ENCODE measurements at regions not wholly inside any gene's neighbourhood (a gene's known extent, or its start where the extent isn't known, plus 50 kb on each side); places are given as distances from the start of the nearest gene placed in this dataset.
"Not testable (repeated sequence)": the region's sequence is repeated elsewhere in the genome, so short reads cannot be mapped to it uniquely, and the experiment has no call there.

- Histone ChIP-seq H3K27ac (ENCODE audit: low read depth in 1 of 2, low read length in 2 of 2) (no peak overlapping the region), H3K4me1 (ENCODE audit: control insufficient read depth in 4 of 4, insufficient read depth in 4 of 4, low read length in 3 of 4) (no peaks in the 10 kb centered on the region), H3K9me3 (ENCODE audit: control insufficient read depth in 4 of 4, low read length in 3 of 4) (peaks cover 0 to 3% (median 0%) of the 10 kb centered on the region in 4 donors), H3K9ac (ENCODE audit: low read depth in 1 of 2, low read length in 2 of 2) (no peak overlapping the region), H3K4me3 (ENCODE audit: low read depth in 1 of 3, low read length in 3 of 3) (no peak overlapping the region), H3K36me3 (ENCODE audit: control insufficient read depth in 4 of 4, insufficient read depth in 3 of 4, low read depth in 1 of 4, low read length in 3 of 4) (no peaks in the 10 kb centered on the region), H3K27me3 (ENCODE audit: control insufficient read depth in 4 of 4, insufficient read depth in 4 of 4, low read length in 3 of 4) (peaks cover 0 to 5% (median 1%) of the 10 kb centered on the region in 4 donors)
- 76% methylated on average over 1 of the region's 1 CpG for WGBS
- no peak for DNase-seq (ENCODE audit: low spot score)
- TF ChIP-seq MAX (IDR thresholded peaks at IDR 0.05) (no peak), FOXA2 (IDR thresholded peaks at IDR 0.05) (no peak), NR2F2 (IDR thresholded peaks at IDR 0.05) (no peak), RAD21 (IDR thresholded peaks at IDR 0.05) (no peak), EGR1 (IDR thresholded peaks at IDR 0.05; ENCODE audit: low read depth in 2 of 2) (no peak), SP1 (IDR thresholded peaks at IDR 0.05) (no peak), GABPA (IDR thresholded peaks at IDR 0.05 in 1 of 2, conservative IDR thresholded peaks at IDR 0.05 in 1 of 2) (no peak)
Measured at GRCh38 chr9:115556432-115556831, 438.5 kb upstream of the TNC start.

GRCh38 chr9:115575147-115575546, 457.2 kb upstream of the TNC start:
- H3K36me3 ChIP-seq (ENCODE audit: control insufficient read depth in 4 of 4, insufficient read depth in 3 of 4, low read depth in 1 of 4, low read length in 3 of 4), result no peaks in the 10 kb centered on the region
- H3K27ac ChIP-seq (ENCODE audit: low read depth in 1 of 2, low read length in 2 of 2), result no peak overlapping the region
- no peak for TF ChIP-seq FOXA2 (IDR thresholded peaks at IDR 0.05)
- TF ChIP-seq RXRA (IDR thresholded peaks at IDR 0.05), result no peak
- TF ChIP-seq RAD21 (IDR thresholded peaks at IDR 0.05), result no peak
- no peak for TF ChIP-seq CTCF (IDR thresholded peaks at IDR 0.05; ENCODE audit: low read depth, low read length, missing input control)
- TF ChIP-seq HNF4G (IDR thresholded peaks at IDR 0.05), result no peak
- no peak for TF ChIP-seq NR2F2 (IDR thresholded peaks at IDR 0.05)
- no peak for TF ChIP-seq HNF4A (conservative IDR thresholded peaks at IDR 0.05)
- TF ChIP-seq SP1 (IDR thresholded peaks at IDR 0.05), result no peak
- no peak for TF ChIP-seq FOXA1 (IDR thresholded peaks at IDR 0.05)
- no peak for TF ChIP-seq ZBTB33 (IDR thresholded peaks at IDR 0.05)
- no peak for TF ChIP-seq EGR1 (IDR thresholded peaks at IDR 0.05; ENCODE audit: low read depth in 2 of 2)
- TF ChIP-seq JUND (IDR thresholded peaks at IDR 0.05), result no peak
- no peak for TF ChIP-seq YY1 (IDR thresholded peaks at IDR 0.05)
- no peak for TF ChIP-seq GABPA (IDR thresholded peaks at IDR 0.05 in 1 of 2, conservative IDR thresholded peaks at IDR 0.05 in 1 of 2)
- TF ChIP-seq MAX (IDR thresholded peaks at IDR 0.05), result no peak
- no peak for TF ChIP-seq TAF1 (conservative IDR thresholded peaks at IDR 0.05)
- no peak for TF ChIP-seq REST (IDR thresholded peaks at IDR 0.05)
- WGBS, result 60% methylated on average over 1 of the region's 1 CpG
- H3K9me3 ChIP-seq (ENCODE audit: control insufficient read depth in 4 of 4, low read length in 3 of 4), result no peaks in the 10 kb centered on the region
- H3K27me3 ChIP-seq (ENCODE audit: control insufficient read depth in 4 of 4, insufficient read depth in 4 of 4, low read length in 3 of 4), result no peaks in the 10 kb centered on the region
- no peaks in the 10 kb centered on the region for H3K4me1 ChIP-seq (ENCODE audit: control insufficient read depth in 4 of 4, insufficient read depth in 4 of 4, low read length in 3 of 4)
- H3K4me3 ChIP-seq (ENCODE audit: low read depth in 1 of 3, low read length in 3 of 3), result no peak overlapping the region
- H3K9ac ChIP-seq (ENCODE audit: low read depth in 1 of 2, low read length in 2 of 2), result no peak overlapping the region
- no peak for DNase-seq (ENCODE audit: low spot score)

GRCh38 chr9:115585458-115585857, 467.5 kb upstream of the TNC start:
- 85% methylated on average over 5 of the region's 5 CpGs for WGBS

More at GRCh38 chr9:115585458-115585857, 467.5 kb upstream of the TNC start:
- not testable (repeated sequence) for H3K4me1 ChIP-seq (ENCODE audit: control insufficient read depth in 4 of 4, insufficient read depth in 4 of 4, low read length in 3 of 4); H3K27ac ChIP-seq (ENCODE audit: low read depth in 1 of 2, low read length in 2 of 2); DNase-seq (ENCODE audit: low spot score); H3K4me3 ChIP-seq (ENCODE audit: low read depth in 1 of 3, low read length in 3 of 3); H3K27me3 ChIP-seq (ENCODE audit: control insufficient read depth in 4 of 4, insufficient read depth in 4 of 4, low read length in 3 of 4); H3K9me3 ChIP-seq (ENCODE audit: control insufficient read depth in 4 of 4, low read length in 3 of 4); H3K9ac ChIP-seq (ENCODE audit: low read depth in 1 of 2, low read length in 2 of 2); H3K36me3 ChIP-seq (ENCODE audit: control insufficient read depth in 4 of 4, insufficient read depth in 3 of 4, low read depth in 1 of 4, low read length in 3 of 4)

Measured in liver (tissue), 8 donors.